ENCODE measurements at regions not wholly inside any gene's neighbourhood (a gene's known extent, or its start where the extent isn't known, plus 50 kb on each side); places are given as distances from the start of the nearest gene placed in this dataset.

- DNase-seq (ENCODE audit: low spot score) = no peak
Measured at GRCh38 chr2:204268971-204269370, 276.3 kb upstream of the PARD3B start.

DNA sequence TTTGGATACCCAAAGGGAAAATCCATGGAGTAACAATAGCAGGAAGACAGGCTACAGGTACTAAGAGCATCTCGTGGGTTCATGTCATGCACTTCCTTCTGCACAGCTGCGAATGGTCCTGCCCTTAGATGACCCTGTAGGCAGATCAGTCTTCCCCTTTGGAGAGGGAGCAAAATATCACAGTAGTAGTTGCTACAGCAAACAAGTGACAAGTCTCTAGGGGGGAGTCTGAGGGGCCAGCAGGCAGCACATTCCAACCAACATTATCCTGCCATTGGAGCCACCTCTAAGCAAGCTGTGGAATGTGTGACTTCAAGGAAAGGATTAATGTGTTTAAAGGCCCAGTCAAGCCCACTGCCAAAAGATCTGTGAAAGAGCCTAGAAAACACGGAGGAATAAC, 273.2 kb upstream of the PARD3B start:
- no peak for DNase-seq (ENCODE audit: low spot score)

GRCh38 chr2:204272610-204273287, 272.5 kb upstream of the PARD3B start:
- no peak for DNase-seq (ENCODE audit: low spot score)

GRCh38 chr2:204274429-204274828, 270.8 kb upstream of the PARD3B start:
- no peak for DNase-seq (ENCODE audit: low spot score)

GRCh38 chr2:204274991-204275390, 270.3 kb upstream of the PARD3B start:
- DNase-seq (ENCODE audit: low spot score) = no peak

GRCh38 chr2:204277226-204277625, 268.0 kb upstream of the PARD3B start:
- DNase-seq (ENCODE audit: low spot score) = no peak

- no peak for DNase-seq (ENCODE audit: low spot score)
Measured at GRCh38 chr2:204278454-204278853, 266.8 kb upstream of the PARD3B start.

DNA sequence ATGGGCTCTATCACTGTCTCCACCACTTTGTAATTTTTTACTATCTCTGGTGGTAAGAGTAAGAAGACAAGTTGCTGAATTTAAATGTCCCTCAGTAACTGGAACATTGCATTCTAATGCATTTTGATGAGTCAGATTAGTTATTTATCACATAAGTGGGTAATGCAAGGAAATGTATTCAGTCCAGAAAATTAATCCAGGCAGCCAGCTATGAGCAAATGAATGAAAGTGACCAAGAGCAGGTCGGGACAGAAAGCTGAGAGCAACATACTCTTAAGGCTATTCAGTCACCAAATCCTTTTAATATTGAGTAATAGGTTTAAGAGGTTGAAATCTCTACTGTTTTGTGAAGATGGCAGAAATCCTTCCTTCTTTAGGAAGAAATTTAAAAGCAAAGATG, 265.5 kb upstream of the PARD3B start:
- DNase-seq (ENCODE audit: low spot score) = no peak

DNA sequence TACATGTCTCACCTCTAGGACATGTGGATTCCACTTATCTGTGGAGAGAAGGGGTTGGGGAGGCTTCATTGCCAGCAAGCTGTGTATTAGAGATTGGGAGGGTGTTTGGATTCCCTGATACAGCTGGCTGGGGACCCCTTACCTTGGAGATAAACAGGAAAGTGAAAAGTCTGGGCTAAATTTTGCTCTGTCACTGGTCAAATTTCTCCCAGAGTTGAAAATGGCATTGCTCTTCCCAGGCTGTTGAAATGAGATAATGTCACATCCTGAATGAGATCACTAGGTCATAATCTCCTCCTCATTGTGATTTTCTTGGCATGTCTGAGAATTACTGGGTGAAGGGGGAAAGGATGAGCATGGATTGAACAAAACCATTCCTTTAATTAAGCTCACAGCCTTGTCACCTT, 265.0 kb upstream of the PARD3B start:
- DNase-seq (ENCODE audit: low spot score) = no peak

DNA sequence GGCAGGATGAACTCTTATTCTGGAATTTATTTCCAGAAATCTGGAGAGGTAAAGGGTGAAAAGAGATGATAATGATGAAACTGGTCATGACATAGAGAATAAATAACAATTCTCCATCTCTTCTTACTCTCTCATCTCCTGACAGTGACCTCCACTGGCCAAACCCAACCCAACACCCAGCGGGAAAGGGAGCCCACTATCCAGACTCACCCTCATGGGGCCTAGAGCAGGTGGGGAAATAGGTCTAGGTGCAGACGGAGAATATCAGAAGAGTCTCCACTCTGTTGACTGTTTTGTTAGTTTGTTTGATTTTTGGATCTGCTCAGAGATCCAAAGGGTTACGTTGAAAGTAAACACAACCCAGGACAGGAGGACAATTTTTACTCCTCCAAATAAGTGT, 263.2 kb upstream of the PARD3B start:
- no peak for DNase-seq (ENCODE audit: low spot score)

- no peak for DNase-seq (ENCODE audit: low spot score)
Measured at GRCh38 chr2:204282525-204282924, 262.8 kb upstream of the PARD3B start.

DNA sequence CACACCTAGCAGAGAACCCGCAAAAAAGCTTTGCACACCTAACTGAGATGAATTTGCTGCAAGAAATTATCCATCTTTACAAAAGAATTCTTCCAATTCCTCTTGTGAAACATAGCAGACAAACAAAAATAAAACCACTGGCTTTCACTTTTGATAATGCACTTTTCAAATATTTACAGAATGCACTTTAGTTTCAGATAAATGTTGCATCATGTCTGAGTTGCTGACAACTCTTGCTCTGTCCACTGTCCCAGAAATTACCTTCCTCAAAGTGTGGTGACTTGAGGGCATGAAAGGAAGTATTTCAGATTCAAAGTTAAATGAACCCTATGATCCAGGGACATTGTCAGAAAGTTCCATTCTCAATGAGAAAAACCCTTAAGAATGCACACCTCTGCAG, 256.2 kb upstream of the PARD3B start:
- no peak for DNase-seq (ENCODE audit: low spot score)

DNA sequence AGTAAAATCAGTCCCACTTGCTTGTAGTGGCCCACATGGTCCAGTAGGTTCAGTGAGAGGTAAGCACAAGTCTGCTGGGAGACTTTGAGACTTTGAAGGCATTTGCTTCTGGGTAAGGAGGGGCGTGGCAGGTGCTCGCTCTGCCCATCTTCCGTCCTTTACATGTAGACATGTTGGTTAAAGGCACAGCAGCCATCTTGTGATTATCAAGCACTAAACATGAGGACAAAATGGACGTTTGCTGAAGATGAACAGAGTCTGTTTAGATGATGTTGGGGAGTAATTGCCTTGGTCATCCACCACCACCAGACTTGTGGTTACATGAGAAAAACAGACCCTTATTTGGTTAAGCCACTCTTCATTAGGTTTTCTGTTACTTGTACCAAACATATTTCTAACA, 252.8 kb upstream of the PARD3B start:
- DNase-seq (ENCODE audit: low spot score) = no peak

- DNase-seq (ENCODE audit: low spot score) = no peak
Measured at GRCh38 chr2:204293884-204294747, 251.2 kb upstream of the PARD3B start.

- no peak for DNase-seq (ENCODE audit: low spot score)
Measured at GRCh38 chr2:204298404-204298803, 246.9 kb upstream of the PARD3B start.

GRCh38 chr2:204299766-204300165, 245.5 kb upstream of the PARD3B start:
- no peak for DNase-seq (ENCODE audit: low spot score)

- no peak for DNase-seq (ENCODE audit: low spot score)
Measured at GRCh38 chr2:204306667-204307066, 238.6 kb upstream of the PARD3B start.

DNA sequence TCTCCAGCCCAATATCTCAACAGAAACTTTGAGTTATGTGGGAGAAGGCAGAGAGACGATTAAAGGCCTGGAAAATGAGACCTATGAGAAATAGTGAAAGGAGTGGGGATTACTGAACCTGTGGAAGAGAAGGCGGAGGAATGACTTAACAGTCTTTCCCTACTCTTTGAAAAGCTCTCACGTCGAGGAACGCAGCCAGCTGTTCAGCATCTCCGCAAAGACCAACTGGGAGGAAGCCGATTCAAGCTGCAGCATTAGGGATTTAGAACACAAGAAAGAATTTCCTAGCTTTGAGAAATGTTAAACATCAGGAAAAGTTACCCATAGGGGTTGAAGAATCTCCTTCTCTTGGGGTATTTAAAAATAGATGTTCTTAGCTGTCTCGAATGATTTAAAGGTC, 233.2 kb upstream of the PARD3B start:
- DNase-seq (ENCODE audit: low spot score) = no peak

DNA sequence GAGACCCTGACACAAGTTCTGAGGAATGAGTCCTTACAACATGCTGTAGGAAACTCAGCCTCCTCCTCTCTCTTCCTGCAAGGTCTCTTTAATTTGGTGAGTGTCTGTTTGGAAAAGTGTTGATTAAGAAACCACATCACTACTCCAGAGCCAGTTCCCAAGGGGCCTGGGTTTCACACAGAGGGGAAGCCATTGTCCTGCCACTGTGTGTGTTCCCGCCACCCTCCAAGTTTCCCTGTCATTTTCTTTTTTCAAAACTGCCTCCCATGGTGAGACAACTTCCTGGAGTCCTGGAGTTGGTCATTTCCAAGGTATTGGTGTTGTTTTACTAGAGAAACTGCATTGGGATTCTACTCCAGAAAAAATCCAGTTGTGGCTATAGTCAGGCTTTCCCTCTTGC, 232.0 kb upstream of the PARD3B start:
- no peak for DNase-seq (ENCODE audit: low spot score)

DNA sequence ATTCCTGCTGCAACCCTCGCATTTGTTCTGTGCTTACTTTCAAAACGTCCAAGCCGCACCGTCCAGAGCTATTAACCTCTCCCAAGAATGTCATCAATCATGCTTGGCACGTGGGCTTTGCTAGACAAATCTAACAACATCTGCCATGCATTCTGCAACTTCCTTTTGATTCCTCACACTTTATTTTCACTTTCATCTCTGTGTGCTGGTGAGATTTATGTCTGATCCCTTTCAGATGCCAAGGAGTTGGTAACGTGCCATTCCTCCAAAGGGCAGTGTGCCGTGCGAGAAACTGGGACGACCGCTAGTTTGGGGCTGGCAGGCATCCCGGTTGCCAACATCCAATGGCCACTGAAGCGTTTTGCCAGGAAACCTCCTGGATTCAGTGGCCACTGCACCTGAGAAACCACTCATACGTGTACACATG, 230.0 kb upstream of the PARD3B start:
- DNase-seq (ENCODE audit: low spot score) = no peak

- DNase-seq (ENCODE audit: low spot score) = no peak
Measured at GRCh38 chr2:204317640-204318039, 227.6 kb upstream of the PARD3B start.

GRCh38 chr2:204321027-204321800, 224.1 kb upstream of the PARD3B start:
- no peak for DNase-seq (ENCODE audit: low spot score)

Measured in SK-N-DZ (cell line).